Right atrium auricular region (tissue), 2 donors: ENCODE measurements at regions not wholly inside any gene's neighbourhood (a gene's known extent, or its start where the extent isn't known, plus 50 kb on each side); places are given as distances from the start of the nearest gene placed in this dataset.
"Not testable (repeated sequence)": the region's sequence is repeated elsewhere in the genome, so short reads cannot be mapped to it uniquely, and the experiment has no call there.

Experiments
- DNase-seq: peaks from one replicate; pipeline ENCODE4 v3.0.0-alpha.2; 2019; ENCODE audit warnings: low spot score
- H3K27ac ChIP-seq, 2 donors: fragments of 200-600 bp; sonication (generic); 1 replicate in 1 of 2; 2 replicates in 1 of 2; pipeline ENCODE4 v1.5.1; 2016 to 2019
- H3K27me3 ChIP-seq, 2 donors: fragments of 200-600 bp; sonication (generic); one replicate each; pipeline versions ENCODE4 v1.5.1 to v1.6.0; 2017 to 2019
- H3K36me3 ChIP-seq: fragments of 200-600 bp; sonication (generic); one replicate; pipeline ENCODE4 v1.5.1; 2016
- H3K4me1 ChIP-seq, 2 donors: fragments of 200-600 bp; sonication (generic); one replicate each; pipeline versions ENCODE4 v1.5.1 to v1.6.0; 2017 to 2019
- H3K4me3 ChIP-seq, 2 donors: fragments of 200-600 bp; sonication (generic); 1 replicate in 1 of 2; 2 replicates in 1 of 2; pipeline ENCODE4 v1.5.1; 2017 to 2019; ENCODE audit warnings: mild to moderate bottlenecking in 1 of 2, moderate library complexity in 1 of 2
- H3K9me3 ChIP-seq, 2 donors: fragments of 200-600 bp; sonication (generic); one replicate each; pipeline ENCODE4 v1.5.1; 2019
- CTCF ChIP-seq, 2 donors: fragments of 200-600 bp; sonication (generic); IDR thresholded peaks; one replicate each; pipeline ENCODE4 v1.5.1; 2019; ENCODE audit warnings: antibody characterized with exemption in 2 of 2

- no peaks in the 10 kb centered on the region for H3K27me3 ChIP-seq
- H3K9me3 ChIP-seq, result no peaks in the 10 kb centered on the region
Measured at GRCh38 chr1:209116705-209117104, 466.8 kb upstream of the CAMK1G start.

DNA sequence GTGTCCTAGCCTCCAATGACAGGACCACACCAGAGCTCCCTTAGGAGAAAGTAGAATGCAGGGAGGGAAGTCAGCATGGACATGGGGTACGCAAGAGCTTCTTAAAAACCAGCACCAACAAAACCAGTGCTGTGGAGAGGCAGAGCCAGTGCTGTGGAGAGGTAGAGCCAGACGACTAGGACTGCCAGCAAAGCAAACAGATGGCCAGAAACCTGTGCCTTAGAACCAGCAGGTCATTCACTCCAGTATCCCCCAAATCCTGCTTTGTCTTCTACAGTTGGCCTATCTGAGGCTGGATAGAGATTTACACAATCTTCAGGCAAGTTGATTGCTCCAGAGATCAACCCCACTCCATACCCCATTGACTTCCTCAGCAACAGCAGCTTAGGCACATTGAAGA is 459.9 kb upstream of the CAMK1G start:
- H3K27ac ChIP-seq, result no peak overlapping the region
- no peaks in the 10 kb centered on the region for H3K9me3 ChIP-seq
- no peak for TF ChIP-seq CTCF (IDR thresholded peaks at IDR 0.05)
- no peaks in the 10 kb centered on the region for H3K36me3 ChIP-seq
- no peaks in the 10 kb centered on the region for H3K27me3 ChIP-seq
- no peaks in the 10 kb centered on the region for H3K4me1 ChIP-seq
- no peak overlapping the region for H3K4me3 ChIP-seq
- no peak for DNase-seq

More at GRCh38 chr1:209116705-209117104, 466.8 kb upstream of the CAMK1G start:
- Histone ChIP-seq H3K36me3 (no peaks in the 10 kb centered on the region), H3K27ac (no peak overlapping the region), H3K4me3 (no peak overlapping the region), H3K4me1 (no peaks in the 10 kb centered on the region)
- DNase-seq, result no peak
- TF ChIP-seq CTCF (IDR thresholded peaks at IDR 0.05), result no peak

DNA sequence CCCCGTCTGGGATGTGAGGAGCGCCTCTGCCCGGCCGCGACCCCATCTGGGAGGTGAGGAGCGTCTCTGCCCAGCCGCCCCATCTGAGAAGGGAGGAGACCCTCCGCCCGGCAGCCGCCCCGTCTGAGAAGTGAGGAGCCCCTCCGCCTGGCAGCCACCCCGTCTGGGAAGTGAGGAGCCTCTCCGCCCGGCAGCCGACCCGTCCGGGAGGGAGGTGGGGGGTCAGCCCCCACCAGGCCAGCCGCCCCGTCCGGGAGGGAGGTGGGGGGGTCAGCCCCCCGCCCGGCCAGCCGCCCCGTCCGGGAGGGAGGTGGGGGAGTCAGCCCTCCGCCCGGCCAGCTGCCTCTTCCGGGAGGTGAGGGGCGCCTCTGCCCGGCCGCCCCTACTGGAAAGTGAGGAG is 454.4 kb upstream of the CAMK1G start:
- not testable (repeated sequence) for DNase-seq, H3K36me3 ChIP-seq, H3K27me3 ChIP-seq, H3K4me1 ChIP-seq, H3K4me3 ChIP-seq, H3K27ac ChIP-seq, H3K9me3 ChIP-seq

DNA sequence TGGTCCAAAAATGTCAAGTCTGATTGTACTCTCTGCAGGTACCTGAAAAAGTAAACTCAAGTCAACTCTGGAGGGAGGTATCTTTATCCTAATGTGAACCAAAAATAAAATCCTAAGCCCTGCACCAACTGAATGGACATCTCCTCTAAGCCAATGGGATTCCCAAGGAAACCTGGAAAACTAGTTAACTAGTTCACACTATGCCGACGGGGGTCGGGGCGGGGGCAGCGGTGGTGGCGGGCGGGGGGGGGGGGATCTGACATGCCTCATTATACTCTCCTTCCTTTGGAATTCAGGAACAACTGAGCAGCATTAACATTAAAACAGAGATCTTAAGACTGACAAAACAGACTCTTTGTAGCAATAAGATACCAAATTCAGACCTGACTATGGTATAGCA is 452.6 kb upstream of the CAMK1G start:
- no peak for DNase-seq
- no peaks in the 10 kb centered on the region for H3K27me3 ChIP-seq
- H3K36me3 ChIP-seq, result no peaks in the 10 kb centered on the region
- peaks cover 0 to 5% of the 10 kb centered on the region in 2 donors for H3K9me3 ChIP-seq
- no peak overlapping the region for H3K4me3 ChIP-seq
- H3K4me1 ChIP-seq, result no peaks in the 10 kb centered on the region
- no peak for TF ChIP-seq CTCF (IDR thresholded peaks at IDR 0.05)
- no peak overlapping the region for H3K27ac ChIP-seq

DNA sequence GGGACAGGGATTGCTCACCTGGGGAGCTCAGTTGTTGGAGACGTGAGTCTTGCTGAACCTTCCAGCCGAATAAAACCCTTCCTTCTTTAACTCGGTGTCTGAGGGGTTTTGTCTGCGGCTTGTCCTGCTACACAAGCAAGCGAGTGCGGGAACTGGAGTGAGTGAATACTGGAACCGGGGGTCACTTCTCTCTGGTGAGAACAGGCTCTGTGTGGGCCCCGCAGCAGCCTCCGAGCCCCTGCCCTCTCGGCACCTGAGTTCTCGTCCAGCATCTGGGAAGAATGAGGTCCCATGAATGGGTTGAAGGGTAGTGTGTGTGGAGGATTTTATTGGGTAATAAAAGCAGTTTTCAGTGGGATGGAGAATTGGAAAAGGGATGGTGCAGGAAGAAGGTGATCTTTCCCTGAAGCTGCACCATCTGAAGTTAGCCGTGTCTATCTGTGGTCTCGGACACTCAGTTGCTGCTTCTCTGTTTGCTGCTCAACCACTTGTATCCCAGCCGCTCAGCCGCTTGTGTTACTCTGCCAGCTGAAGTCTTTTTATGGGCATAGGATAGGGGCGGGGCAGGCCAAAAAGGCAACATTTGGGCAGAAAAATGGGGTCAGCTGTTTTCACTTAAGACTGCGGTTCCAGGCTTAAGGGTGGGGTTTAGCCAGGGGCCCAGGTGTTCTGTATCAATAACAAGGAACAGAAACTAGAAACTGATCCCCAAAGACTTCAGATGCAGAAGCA is 450.6 kb upstream of the CAMK1G start:
- Histone ChIP-seq H3K4me1 (no peaks in the 10 kb centered on the region), H3K36me3 (no peaks in the 10 kb centered on the region), H3K27me3 (no peaks in the 10 kb centered on the region), H3K9me3 (peaks cover 0 to 5% of the 10 kb centered on the region in 2 donors), H3K4me3 (no peak overlapping the region), H3K27ac (no peak overlapping the region)
- no peak for DNase-seq
- TF ChIP-seq CTCF (IDR thresholded peaks at IDR 0.05), result no peak

DNA sequence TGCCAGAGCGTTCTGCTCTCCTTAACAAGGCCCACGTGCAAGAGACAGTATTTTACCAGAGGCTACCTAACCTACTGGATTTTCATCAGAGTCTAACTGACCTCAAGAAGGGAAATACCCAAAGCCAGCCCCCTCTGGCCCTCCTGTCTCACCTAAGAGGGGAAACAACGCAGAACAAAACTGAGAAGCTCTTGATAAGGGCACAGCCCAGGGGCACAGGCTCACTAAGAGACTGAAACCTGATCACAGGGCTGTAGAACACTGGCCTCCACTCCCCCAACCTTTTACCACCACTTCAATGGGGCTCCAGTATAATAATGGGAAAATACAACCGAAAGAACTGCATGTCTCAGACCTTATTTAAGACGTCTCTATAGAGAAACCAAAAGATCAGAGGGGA is 449.5 kb upstream of the CAMK1G start:
- Histone ChIP-seq H3K36me3 (no peaks in the 10 kb centered on the region), H3K27me3 (no peaks in the 10 kb centered on the region), H3K4me1 (no peaks in the 10 kb centered on the region), H3K9me3 (peaks cover 0 to 5% of the 10 kb centered on the region in 2 donors), H3K27ac (no peak overlapping the region), H3K4me3 (no peak overlapping the region)
- DNase-seq, result no peak
- no peak for TF ChIP-seq CTCF (IDR thresholded peaks at IDR 0.05)
